Adrenal gland (tissue), 9 donors: ENCODE measurements at regions not wholly inside any gene's neighbourhood (a gene's known extent, or its start where the extent isn't known, plus 50 kb on each side); places are given as distances from the start of the nearest gene placed in this dataset.

Source experiments
- DNase-seq, 7 donors: peaks; one replicate each; pipeline ENCODE4 v3.0.0-alpha.2; 2019 to 2020
- H3K27ac ChIP-seq, 5 donors: fragments of 200-600 bp; sonication (generic) in 4 of 5; 1 replicate in 3 of 5; 2 replicates in 2 of 5; pipeline versions ENCODE4 v1.5.1 to v1.8.0; 2016 to 2020; ENCODE audit warnings: mild to moderate bottlenecking in 1 of 5
- H3K27me3 ChIP-seq: fragments of 200-600 bp; 2 replicates; pipeline ENCODE4 v1.8.0; 2021
- H3K36me3 ChIP-seq, 2 donors: fragments of 200-600 bp; replicated peaks in 1 of 2; 1 replicate in 1 of 2; 2 replicates in 1 of 2; pipeline versions ENCODE4 v1.5.1 to v1.8.0; 2018 to 2022
- H3K4me1 ChIP-seq, 2 donors: fragments of 200-600 bp; replicated peaks in 1 of 2; 1 replicate in 1 of 2; 2 replicates in 1 of 2; pipeline versions ENCODE4 v1.5.1 to v1.8.0; 2018 to 2021
- H3K4me3 ChIP-seq, 4 donors: fragments of 200-600 bp; sonication (generic) in 3 of 4; one replicate each; pipeline ENCODE4 v1.5.1; 2016 to 2018
- H3K9me3 ChIP-seq, 3 donors: fragments of 200-600 bp; sonication (generic) in 1 of 3; replicated peaks in 1 of 3; 1 replicate in 2 of 3; 2 replicates in 1 of 3; pipeline versions ENCODE4 v1.5.1 to v1.8.0; 2016 to 2021
- CTCF ChIP-seq, 6 experiments: fragments of 450-650 bp in 4 of 6; fragments of 200-600 bp in 2 of 6; sonication (generic) in 1 of 6; IDR thresholded peaks; 1 replicate in 5 of 6; 2 replicates in 1 of 6; pipeline versions ENCODE4 v1.5.1 to v1.8.0; 2016 to 2021; ENCODE audit warnings: antibody characterized with exemption in 6 of 6, mild to moderate bottlenecking in 2 of 6, moderate library complexity in 1 of 6
- POLR2A ChIP-seq, 2 donors: fragments of 450-650 bp; IDR thresholded peaks; one replicate each; pipeline ENCODE4 v1.6.1; 2017; ENCODE audit warnings: antibody characterized with exemption in 2 of 2, mild to moderate bottlenecking in 2 of 2, moderate library complexity in 1 of 2
- WGBS, 4 donors: extraction: QIAGEN DNeasy Blood & Tissue Kit in 2 of 4; methylation state at CpG; one replicate each; pipeline versions ENCODE4 v1.1.5 to v1.1.7; 2013 to 2017; 5-methylcytosine and 5-hydroxymethylcytosine counted together
- intact Hi-C, 2 donors: fragments of 100-400 bp; cut with DNase I; formaldehyde crosslinking; loops; one replicate each; pipeline versions ENCODE4 v1.14.1 to v1.15.0; 2022 to 2023
- donor health status: healthy with polysubstance abuse.
- donor health status: Bipolar disorder and iron deficiency.
- donor health status: DM: yes; HTN: yes; CAD: no.
- donor health status: DM: no; HTN: no; CAD: no.
- donor health status: DM: no; HTN: no; CAD: no.

- no peak for TF ChIP-seq POLR2A (IDR thresholded peaks at IDR 0.05)
- no peak for TF ChIP-seq CTCF (IDR thresholded peaks at IDR 0.05)
- H3K27ac ChIP-seq: no peak overlapping the region
- H3K4me1 ChIP-seq: no peaks in the 10 kb centered on the region
- DNase-seq: no peak
- no peaks in the 10 kb centered on the region for H3K36me3 ChIP-seq
- no peaks in the 10 kb centered on the region for H3K9me3 ChIP-seq
- H3K4me3 ChIP-seq: no peak overlapping the region
- H3K27me3 ChIP-seq: no peaks in the 10 kb centered on the region
- 58 to 78% (median 66%) methylated on average over 1 to 2 of the region's 2 CpGs for whole genome bisulfite sequencing, 4 donors
- intact Hi-C loops: no loop called here
Observed at GRCh38 chrX:45818913-45819312, 618.2 kb upstream of the DIPK2B start.

- H3K4me1 ChIP-seq: no peaks in the 10 kb centered on the region
- H3K9me3 ChIP-seq: no peaks in the 10 kb centered on the region
- intact Hi-C loops: no loop called here
- DNase-seq: no peak
- no peak for TF ChIP-seq POLR2A (IDR thresholded peaks at IDR 0.05)
- no peak for TF ChIP-seq CTCF (IDR thresholded peaks at IDR 0.05)
- WGBS, 4 donors: 52 to 71% (median 56%) methylated on average over 1 of the region's 1 CpG
- no peak overlapping the region for H3K4me3 ChIP-seq
- H3K27me3 ChIP-seq: no peaks in the 10 kb centered on the region
- no peak overlapping the region for H3K27ac ChIP-seq
- no peaks in the 10 kb centered on the region for H3K36me3 ChIP-seq
Observed at GRCh38 chrX:45815441-45815840, 614.8 kb upstream of the DIPK2B start.

- Histone ChIP-seq H3K9me3 (no peaks in the 10 kb centered on the region), H3K4me1 (no peaks in the 10 kb centered on the region), H3K27ac (no peak overlapping the region), H3K4me3 (no peak overlapping the region), H3K27me3 (peaks cover 6% of the 10 kb centered on the region), H3K36me3 (no peaks in the 10 kb centered on the region)
- TF ChIP-seq POLR2A (IDR thresholded peaks at IDR 0.05) (no peak), CTCF (IDR thresholded peaks at IDR 0.05) (no peak)
- intact Hi-C loops: no loop called here
- 76 to 84% (median 77%) methylated on average over 3 to 6 of the region's 6 CpGs for WGBS, 4 donors
- no peak for DNase-seq
Observed at GRCh38 chrX:45811326-45811725, 610.6 kb upstream of the DIPK2B start.

GRCh38 chrX:45807572-45808425, 607.1 kb upstream of the DIPK2B start:
- intact Hi-C loops: no loop called here
- TF ChIP-seq POLR2A (IDR thresholded peaks at IDR 0.05) (no peak), CTCF (IDR thresholded peaks at IDR 0.05) (no peak)
- 29 to 64% (median 51%) methylated on average over 12 of the region's 12 CpGs for WGBS, 4 donors
- Histone ChIP-seq H3K4me1 (no peaks in the 10 kb centered on the region), H3K27me3 (peaks cover 20% of the 10 kb centered on the region), H3K27ac (no peak overlapping the region), H3K4me3 (no peak overlapping the region), H3K9me3 (no peaks in the 10 kb centered on the region), H3K36me3 (no peaks in the 10 kb centered on the region)
- no peak for DNase-seq
